ENCODE measurements at regions not wholly inside any gene's neighbourhood (a gene's known extent, or its start where the extent isn't known, plus 50 kb on each side); places are given as distances from the start of the nearest gene placed in this dataset.

GRCh38 chr2:59903994-59904544 lies 649.4 kb downstream of the BCL11A start:
- no peak for DNase-seq (ENCODE audit: extremely low read depth, low read depth)
- TF ChIP-seq, protein P1, sequence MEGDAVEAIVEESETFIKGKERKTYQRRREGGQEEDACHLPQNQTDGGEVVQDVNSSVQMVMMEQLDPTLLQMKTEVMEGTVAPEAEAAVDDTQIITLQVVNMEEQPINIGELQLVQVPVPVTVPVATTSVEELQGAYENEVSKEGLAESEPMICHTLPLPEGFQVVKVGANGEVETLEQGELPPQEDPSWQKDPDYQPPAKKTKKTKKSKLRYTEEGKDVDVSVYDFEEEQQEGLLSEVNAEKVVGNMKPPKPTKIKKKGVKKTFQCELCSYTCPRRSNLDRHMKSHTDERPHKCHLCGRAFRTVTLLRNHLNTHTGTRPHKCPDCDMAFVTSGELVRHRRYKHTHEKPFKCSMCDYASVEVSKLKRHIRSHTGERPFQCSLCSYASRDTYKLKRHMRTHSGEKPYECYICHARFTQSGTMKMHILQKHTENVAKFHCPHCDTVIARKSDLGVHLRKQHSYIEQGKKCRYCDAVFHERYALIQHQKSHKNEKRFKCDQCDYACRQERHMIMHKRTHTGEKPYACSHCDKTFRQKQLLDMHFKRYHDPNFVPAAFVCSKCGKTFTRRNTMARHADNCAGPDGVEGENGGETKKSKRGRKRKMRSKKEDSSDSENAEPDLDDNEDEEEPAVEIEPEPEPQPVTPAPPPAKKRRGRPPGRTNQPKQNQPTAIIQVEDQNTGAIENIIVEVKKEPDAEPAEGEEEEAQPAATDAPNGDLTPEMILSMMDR (IDR thresholded peaks at IDR 0.05; ENCODE audit: low read depth, low read length) = no peak

DNA sequence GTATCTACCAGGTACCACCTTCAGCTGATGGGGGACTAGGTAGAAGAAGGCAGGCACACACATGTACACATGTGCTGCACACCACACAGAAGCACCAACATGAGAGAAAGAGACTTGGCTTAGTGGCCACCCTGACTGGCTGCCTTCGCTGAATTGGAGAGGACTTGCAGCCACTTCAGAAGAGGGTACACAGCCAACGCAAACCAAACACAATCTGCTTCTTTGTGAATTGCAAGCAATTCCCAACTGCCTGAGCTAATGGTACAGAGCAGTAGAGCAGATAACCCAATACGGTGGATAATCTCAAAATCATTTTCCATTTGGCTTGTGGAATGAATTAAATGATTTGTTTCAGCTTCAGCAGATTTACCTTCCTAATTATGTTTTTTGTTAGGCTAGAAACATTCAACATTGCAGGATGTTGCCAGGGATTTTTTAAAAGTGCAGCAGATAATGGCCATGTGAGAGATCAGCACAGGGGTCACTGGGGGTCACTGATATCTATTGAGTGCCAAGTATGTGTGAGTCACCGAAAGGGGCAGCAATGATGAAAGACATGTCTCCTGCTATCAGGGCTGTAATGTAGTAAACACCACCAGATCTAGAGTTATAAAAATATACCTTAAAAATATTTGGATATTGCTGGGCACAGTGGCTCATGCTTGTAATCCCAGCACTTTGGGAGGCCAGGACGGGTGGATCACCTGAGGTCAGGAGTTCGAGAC lies 652.6 kb downstream of the BCL11A start:
- TF ChIP-seq, protein P1 (IDR thresholded peaks at IDR 0.05; ENCODE audit: low read depth, low read length) = no peak
- no peak for DNase-seq (ENCODE audit: extremely low read depth, low read depth)

DNA sequence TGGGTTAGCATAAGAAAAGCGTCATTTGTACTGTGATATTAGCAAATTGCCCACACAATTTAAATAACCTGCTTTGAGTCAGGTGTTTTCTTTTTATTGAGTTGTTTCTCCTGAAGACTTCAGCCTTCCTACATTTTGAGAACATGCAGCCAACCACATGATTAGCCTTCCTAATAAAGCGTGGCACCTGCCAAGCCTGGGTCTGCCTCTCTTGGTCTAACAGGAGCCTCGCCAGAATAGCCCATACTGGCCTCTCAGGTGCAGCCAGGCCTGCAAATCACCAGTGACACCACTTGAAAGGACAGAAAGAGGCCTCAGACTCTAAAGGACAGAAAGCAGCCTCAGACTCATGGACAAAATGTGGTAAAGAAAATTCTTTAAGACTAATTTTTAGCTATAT lies 653.8 kb downstream of the BCL11A start:
- DNase-seq (ENCODE audit: extremely low read depth, low read depth) = no peak
- TF ChIP-seq, protein P1 (IDR thresholded peaks at IDR 0.05; ENCODE audit: low read depth, low read length) = no peak

DNA sequence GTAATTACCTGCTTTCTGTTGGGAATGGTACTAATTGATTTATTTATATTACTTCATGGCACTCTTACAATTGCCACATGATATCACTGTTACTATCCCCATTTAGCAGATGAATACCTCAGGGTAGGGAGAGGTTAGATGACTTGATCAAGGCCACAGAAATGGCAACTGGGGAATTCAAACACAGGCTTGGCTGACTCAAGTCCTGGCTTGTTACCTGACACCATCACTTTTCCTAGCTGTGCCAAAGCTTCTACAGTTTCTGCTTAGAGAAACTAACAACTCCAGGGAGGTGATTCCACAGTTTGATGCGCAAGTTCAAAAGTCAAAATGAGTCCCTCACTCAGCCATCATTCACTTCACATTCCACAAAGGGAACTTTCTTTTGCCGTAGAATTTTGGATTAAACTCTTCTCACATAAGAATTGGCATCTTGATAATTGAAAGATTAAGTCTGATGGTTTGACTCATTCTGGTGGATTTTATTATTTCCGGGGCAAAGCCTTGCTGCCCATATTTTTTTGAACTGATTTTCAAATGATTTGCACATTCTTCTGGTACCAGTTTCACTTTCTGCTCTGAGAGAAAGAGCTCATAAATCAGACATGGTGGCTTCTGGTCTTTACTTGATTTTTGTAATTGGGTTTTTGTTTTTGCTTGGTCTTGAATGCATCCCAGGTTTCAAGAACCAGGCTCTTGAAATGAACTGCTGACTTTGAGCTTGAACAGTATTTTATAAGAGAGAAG lies 656.8 kb downstream of the BCL11A start:
- DNase-seq (ENCODE audit: extremely low read depth, low read depth) = no peak

DNA sequence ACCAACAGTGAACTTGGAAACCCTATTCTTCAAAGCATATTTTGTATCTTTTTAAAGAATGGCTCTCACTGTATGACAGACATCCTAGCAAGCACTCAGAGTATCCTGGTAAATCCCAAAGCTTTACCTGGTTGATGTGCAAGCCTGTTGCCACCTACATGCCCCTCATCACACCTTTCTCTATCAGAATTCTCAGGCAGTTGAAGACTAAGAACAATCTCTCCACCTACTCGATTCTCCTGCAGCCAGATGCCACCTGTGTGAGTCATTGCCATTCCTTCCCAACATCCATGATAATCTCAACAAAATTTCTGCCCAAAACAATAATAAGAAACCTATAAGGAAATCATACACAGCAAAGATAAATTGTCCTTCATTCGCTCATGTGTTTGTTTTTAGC lies 659.8 kb downstream of the BCL11A start:
- no peak for DNase-seq (ENCODE audit: extremely low read depth, low read depth)
- TF ChIP-seq, protein P1 (IDR thresholded peaks at IDR 0.05; ENCODE audit: low read depth, low read length) = no peak

More for the DNA sequence above, 656.8 kb downstream of the BCL11A start:
- TF ChIP-seq, protein P1 (IDR thresholded peaks at IDR 0.05; ENCODE audit: low read depth, low read length) = no peak

DNA sequence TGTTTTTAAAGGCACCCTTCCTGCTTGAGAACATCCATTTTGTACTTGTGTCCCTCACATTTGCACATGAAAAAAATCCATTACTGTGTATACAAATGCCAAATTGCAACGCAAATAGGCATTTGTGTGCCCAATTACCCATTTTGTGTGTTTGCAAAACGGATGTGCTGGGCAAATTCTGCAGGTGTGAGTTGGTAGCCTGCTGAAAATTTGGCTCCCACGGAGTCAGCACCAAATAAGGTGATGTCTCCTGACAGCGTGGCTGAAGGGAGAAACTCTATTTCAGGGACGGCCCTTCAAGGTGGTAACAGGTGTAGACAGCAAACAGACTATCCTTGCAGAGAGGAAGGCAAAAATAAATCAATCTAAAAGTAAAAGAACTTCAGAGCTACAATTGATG lies 661.1 kb downstream of the BCL11A start:
- TF ChIP-seq, protein P1 (IDR thresholded peaks at IDR 0.05; ENCODE audit: low read depth, low read length) = no peak
- DNase-seq (ENCODE audit: extremely low read depth, low read depth) = no peak

- DNase-seq (ENCODE audit: extremely low read depth, low read depth) = no peak
- TF ChIP-seq, protein P1 (IDR thresholded peaks at IDR 0.05; ENCODE audit: low read depth, low read length) = no peak
These were observed 664.1 kb downstream of the BCL11A start for GRCh38 chr2:59889305-59889704.
